Upper lobe of right lung (tissue), 1 donor: ENCODE measurements at regions not wholly inside any gene's neighbourhood (a gene's known extent, or its start where the extent isn't known, plus 50 kb on each side); places are given as distances from the start of the nearest gene placed in this dataset.
"Not testable (repeated sequence)": the region's sequence is repeated elsewhere in the genome, so short reads cannot be mapped to it uniquely, and the experiment has no call there.

Source experiments
- ATAC-seq: fragments of 200-7000 bp; cut with Tn5 transposase; one replicate; pipeline ENCODE4 v1.9.1; 2020; ENCODE audit warnings: mild to moderate bottlenecking, moderate library complexity
- DNase-seq: peaks from one replicate; pipeline ENCODE4 v3.0.0-alpha.2; 2020
- H3K27ac ChIP-seq: fragments of 200-600 bp; one replicate; pipeline ENCODE4 v1.8.0; 2022
- H3K27me3 ChIP-seq: fragments of 200-600 bp; one replicate; pipeline ENCODE4 v1.8.0; 2022; ENCODE audit warnings: mild to moderate bottlenecking
- H3K36me3 ChIP-seq: fragments of 200-600 bp; one replicate; pipeline ENCODE4 v1.8.0; 2022
- H3K4me1 ChIP-seq: fragments of 200-600 bp; one replicate; pipeline ENCODE4 v1.8.0; 2022
- H3K4me3 ChIP-seq: fragments of 200-600 bp; one replicate; pipeline ENCODE4 v1.8.0; 2022; ENCODE audit warnings: mild to moderate bottlenecking
- H3K9me3 ChIP-seq: fragments of 200-600 bp; one replicate; pipeline ENCODE4 v1.8.0; 2022
- intact Hi-C: fragments of 100-400 bp; cut with DNase I; formaldehyde crosslinking; loops from one replicate; pipeline ENCODE4 v1.11.0; 2022
- TF ChIP-seq, protein P1 (sequence below): fragments of 200-600 bp; IDR thresholded peaks from one replicate; pipeline ENCODE4 v1.8.0; 2022; ENCODE audit warnings: antibody characterized with exemption
- donor health status: DM: no; HTN: yes; CAD: no; lungs with severe emphysema.

DNA sequence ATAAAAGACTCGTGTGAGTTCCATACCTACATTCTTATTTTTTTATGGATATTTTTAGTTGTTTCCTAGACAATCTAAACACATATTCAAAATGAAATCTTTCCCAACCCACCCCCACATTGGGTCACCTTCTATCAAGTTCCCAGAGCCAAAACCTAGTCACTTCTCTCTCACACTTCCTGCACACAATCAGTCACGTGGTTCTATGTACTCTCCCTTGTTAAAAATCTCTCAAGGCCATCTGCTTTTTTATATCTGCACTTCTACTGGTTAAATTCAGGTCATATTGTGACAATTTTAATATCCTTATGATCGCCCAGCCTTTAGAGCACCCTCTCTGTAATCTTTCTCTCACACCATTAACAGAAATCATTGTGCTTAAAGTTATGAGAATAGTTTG is 175.0 kb upstream of the SYT10 start:
- intact Hi-C loops = no loop called here
- H3K9me3 ChIP-seq = peaks cover 9% of the 10 kb centered on the region

GRCh38 chr12:33617218-33617617 is 177.6 kb upstream of the SYT10 start:
- ATAC-seq (no peak), DNase-seq (no peak)
- Histone ChIP-seq H3K4me1 (no peaks in the 10 kb centered on the region), H3K9me3 (peaks cover 9% of the 10 kb centered on the region), H3K36me3 (no peaks in the 10 kb centered on the region), H3K4me3 (no peak overlapping the region), H3K27ac (no peak overlapping the region), H3K27me3 (no peaks in the 10 kb centered on the region)
- intact Hi-C loops = no loop called here
- TF ChIP-seq, protein P1, sequence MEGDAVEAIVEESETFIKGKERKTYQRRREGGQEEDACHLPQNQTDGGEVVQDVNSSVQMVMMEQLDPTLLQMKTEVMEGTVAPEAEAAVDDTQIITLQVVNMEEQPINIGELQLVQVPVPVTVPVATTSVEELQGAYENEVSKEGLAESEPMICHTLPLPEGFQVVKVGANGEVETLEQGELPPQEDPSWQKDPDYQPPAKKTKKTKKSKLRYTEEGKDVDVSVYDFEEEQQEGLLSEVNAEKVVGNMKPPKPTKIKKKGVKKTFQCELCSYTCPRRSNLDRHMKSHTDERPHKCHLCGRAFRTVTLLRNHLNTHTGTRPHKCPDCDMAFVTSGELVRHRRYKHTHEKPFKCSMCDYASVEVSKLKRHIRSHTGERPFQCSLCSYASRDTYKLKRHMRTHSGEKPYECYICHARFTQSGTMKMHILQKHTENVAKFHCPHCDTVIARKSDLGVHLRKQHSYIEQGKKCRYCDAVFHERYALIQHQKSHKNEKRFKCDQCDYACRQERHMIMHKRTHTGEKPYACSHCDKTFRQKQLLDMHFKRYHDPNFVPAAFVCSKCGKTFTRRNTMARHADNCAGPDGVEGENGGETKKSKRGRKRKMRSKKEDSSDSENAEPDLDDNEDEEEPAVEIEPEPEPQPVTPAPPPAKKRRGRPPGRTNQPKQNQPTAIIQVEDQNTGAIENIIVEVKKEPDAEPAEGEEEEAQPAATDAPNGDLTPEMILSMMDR = no peak

More for the DNA sequence above, 175.0 kb upstream of the SYT10 start:
- no peaks in the 10 kb centered on the region for H3K27me3 ChIP-seq
- no peak overlapping the region for H3K27ac ChIP-seq
- ATAC-seq = no peak
- H3K4me3 ChIP-seq = no peak overlapping the region
- H3K36me3 ChIP-seq = no peaks in the 10 kb centered on the region
- no peaks in the 10 kb centered on the region for H3K4me1 ChIP-seq
- TF ChIP-seq, protein P1 = no peak
- DNase-seq = no peak

DNA sequence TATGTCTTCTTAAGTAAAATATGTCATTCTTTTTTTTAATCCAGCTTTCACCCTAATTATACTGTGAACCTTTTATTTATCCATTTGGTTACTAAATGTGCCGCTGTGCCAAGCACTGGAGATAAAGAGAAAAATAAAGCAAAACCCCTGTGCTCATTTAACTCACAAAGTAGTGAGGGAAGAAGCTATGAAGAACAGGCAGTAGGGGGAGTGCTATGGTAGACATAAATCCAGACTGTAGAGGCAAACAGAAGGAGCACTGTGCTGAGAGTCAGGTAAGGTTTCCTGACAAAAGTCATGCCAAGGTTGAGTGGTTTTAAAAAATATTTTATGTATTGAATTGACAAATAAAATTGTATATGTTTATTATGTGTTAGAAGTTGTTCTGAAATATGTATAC is 188.5 kb upstream of the SYT10 start:
- DNase-seq (no peak), ATAC-seq (no peak)
- no peak overlapping the region for H3K27ac ChIP-seq
- TF ChIP-seq, protein P1 = no peak
- H3K9me3 ChIP-seq = no peaks in the 10 kb centered on the region
- intact Hi-C loops = no loop called here
- no peaks in the 10 kb centered on the region for H3K4me1 ChIP-seq
- H3K36me3 ChIP-seq = no peaks in the 10 kb centered on the region
- no peak overlapping the region for H3K4me3 ChIP-seq
- no peaks in the 10 kb centered on the region for H3K27me3 ChIP-seq

GRCh38 chr12:33634544-33634943 is 194.9 kb upstream of the SYT10 start:
- intact Hi-C loops = no loop called here
- no peaks in the 10 kb centered on the region for H3K36me3 ChIP-seq
- DNase-seq (no peak), ATAC-seq (no peak)
- H3K27me3 ChIP-seq = no peaks in the 10 kb centered on the region
- no peak overlapping the region for H3K4me3 ChIP-seq
- TF ChIP-seq, protein P1 = no peak
- H3K9me3 ChIP-seq = no peaks in the 10 kb centered on the region
- H3K27ac ChIP-seq = no peak overlapping the region
- no peaks in the 10 kb centered on the region for H3K4me1 ChIP-seq

DNA sequence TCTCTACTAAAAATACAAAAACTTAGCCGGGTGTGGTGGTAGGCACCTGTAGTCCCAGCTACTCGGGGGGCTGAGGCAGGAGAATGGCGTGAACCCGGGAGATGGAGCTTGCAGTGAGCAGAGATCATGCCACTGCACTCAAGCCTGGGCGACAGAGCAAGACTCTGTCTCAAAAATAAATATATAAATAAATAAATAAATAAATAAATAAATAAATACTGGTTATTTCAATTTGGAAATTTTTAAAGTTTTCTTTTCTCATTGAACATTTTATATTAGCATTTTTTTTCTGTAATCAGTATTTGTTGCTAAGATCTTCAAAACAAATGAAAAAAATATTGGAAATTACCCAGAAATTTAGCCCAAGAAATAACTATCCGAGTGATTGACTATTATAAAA is 197.3 kb upstream of the SYT10 start:
- DNase-seq, H3K27ac ChIP-seq, H3K4me1 ChIP-seq, H3K36me3 ChIP-seq, intact Hi-C loops, ATAC-seq, H3K4me3 ChIP-seq, H3K9me3 ChIP-seq, H3K27me3 ChIP-seq: not testable (repeated sequence)

DNA sequence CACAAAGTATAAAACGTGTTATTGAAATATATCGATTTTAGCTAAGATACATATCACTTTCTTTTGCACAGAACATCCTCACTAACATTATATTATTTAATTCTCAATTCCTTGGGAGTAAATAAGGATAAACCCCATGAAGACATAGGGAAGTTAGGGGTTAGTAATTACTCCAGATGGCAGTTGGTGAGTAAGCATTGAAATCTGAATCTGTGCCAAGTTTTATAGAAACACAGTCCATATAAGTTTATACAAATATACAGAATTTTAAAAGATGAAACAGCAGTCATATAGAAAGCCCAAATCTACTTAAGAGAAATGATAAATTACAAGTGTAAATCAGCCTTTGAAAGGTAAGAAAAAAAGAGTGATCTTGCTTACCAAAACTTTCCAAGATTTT is 200.4 kb upstream of the SYT10 start:
- TF ChIP-seq, protein P1 = no peak

More for the DNA sequence above, 200.4 kb upstream of the SYT10 start:
- H3K4me1 ChIP-seq = no peaks in the 10 kb centered on the region
- no peak overlapping the region for H3K27ac ChIP-seq
- DNase-seq = no peak
- no peaks in the 10 kb centered on the region for H3K27me3 ChIP-seq
- no peaks in the 10 kb centered on the region for H3K36me3 ChIP-seq
- H3K4me3 ChIP-seq = no peak overlapping the region
- H3K9me3 ChIP-seq = no peaks in the 10 kb centered on the region
- ATAC-seq = no peak
- intact Hi-C loops = no loop called here
